NCI-H1048 (cell line): ENCODE measurements at regions not wholly inside any gene's neighbourhood (a gene's known extent, or its start where the extent isn't known, plus 50 kb on each side); places are given as distances from the start of the nearest gene placed in this dataset.

ENCODE experiments used
- DNase-seq: peaks from one replicate; lab custom pipeline; 2025; lab: John Stamatoyannopoulos, UW

DNA sequence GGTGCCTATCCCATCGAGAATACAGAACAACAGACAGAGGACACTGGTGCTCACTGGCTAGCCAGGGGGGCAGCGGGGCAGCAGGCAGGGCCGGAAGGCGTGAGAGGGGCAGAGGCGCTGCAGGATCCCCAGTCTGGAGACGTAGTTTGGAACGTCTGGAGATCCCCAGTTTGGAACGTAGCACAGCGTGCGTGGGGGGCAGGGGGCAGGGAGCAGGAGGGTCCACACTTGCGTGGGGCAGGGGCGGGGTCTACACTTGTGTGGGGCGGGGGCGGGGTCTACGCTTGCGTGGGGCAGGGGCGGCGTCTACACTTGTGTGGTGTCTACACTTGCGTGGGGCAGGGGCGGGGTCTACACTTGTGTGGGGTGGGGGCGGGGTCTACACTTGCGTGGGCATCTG is 107.2 kb downstream of the DACT2 start:
- DNase-seq = no peak

DNA sequence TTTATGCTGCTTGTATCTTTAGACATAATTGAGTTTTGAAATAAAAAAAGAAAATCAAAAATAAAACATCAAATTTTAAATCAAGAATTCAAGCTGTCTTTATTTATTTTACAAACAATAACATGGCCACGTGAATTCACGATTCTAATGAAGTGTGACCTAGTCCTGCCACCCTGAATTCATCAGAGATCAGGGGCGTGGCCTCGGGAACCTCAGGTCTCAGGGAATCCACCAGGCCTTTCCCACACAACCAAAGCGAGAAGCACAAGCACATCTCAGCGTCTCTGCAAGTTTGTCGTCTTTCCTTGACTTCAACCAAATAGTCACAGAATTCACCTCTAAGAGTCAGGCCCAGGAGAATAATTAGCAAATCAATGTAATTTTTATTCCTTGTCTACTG is 107.9 kb downstream of the DACT2 start:
- no peak for DNase-seq

GRCh38 chr6:168210239-168211105 is 109.1 kb downstream of the DACT2 start:
- no peak for DNase-seq

- no peak for DNase-seq
These were observed 110.2 kb downstream of the DACT2 start for GRCh38 chr6:168209420-168209819.

DNA sequence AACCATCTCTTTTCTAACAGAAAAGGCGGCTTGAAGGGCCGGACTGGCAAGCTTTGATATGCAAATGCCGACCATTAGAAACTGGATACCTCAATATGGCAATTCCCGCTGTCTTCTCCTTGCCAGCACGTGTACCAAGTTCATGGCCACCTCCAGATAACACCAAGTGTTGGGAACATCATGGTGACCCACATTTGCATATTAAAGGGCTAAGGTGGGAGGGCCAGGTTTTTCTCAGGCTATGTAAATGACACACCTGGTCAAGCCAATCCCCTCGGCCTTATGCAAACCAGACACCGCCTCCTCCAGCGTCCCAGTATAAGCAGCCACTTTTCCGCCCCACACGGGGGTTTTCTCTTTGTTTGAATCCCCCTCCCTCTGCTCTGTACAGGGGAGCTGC is 110.7 kb downstream of the DACT2 start:
- peak; percentile 26 for DNase-seq

DNA sequence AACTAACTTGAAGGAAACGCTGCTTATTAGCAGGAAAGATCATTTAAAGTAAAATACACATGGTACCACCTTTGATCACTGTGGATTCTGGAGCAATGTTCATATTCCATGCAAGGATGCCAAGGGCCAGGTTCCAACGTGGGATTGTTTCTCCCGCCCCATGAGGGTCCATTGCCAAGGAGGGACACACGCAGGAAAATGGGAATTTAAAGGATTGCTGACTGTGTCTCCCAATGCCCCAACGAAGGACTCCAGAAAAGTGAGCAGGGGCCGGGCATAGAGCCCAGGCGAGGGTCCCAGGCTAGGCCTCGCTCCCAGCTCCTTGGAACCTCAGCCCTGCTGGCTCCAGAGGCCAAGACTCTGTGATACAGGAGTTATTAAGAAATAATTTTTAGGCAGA is 111.2 kb downstream of the DACT2 start:
- no peak for DNase-seq

GRCh38 chr6:168207421-168208175 is 112.0 kb downstream of the DACT2 start:
- no peak for DNase-seq

DNA sequence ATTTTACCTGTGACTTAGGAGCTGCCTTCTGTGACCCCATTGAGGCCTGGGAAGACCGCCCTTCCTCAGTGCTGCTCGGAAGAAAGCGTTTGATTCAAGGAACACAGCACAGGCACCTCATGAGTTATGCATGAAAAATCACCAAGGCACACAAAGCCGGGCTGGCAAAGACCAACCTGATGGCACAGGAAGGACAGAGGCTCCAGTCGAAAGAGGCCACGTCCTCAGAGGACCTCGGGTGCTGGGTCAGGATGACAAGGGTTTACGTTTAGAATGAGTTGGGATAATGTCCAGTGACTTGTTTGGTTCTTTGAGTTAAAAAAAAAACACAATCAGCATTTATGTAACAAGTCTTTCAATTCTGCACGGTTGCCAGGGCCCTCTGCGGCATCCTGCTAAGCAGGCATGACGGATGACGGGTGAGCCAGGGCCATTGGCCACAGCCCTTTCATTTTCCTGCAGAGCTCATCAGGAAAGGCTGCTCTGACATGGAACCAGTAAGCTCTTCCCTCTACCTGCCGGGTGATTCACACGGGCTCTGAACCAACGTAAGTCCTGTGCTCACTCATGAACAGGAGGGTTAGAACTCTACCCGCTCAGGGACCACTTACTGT is 112.8 kb downstream of the DACT2 start:
- no peak for DNase-seq

DNA sequence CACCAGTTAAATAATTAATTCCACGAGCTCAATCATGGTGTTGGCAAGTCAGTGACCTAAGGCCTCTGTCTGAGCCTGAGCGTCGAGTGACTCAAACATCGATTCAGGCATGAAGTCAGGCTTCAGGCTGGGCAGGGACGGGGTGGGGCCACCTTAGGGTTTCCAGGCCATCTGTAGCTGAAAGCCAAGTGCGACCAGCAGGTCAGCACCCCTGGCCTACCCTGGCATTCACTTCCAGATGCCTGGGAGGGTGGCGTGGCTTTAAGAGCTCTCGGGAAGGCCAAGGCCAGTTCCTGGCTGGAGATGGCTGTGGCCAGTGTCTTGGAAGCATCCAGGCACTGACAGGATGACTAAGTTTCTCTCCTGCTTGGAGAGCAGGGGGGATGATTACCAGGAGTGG is 113.4 kb downstream of the DACT2 start:
- DNase-seq = no peak

GRCh38 chr6:168201799-168202198 is 117.8 kb downstream of the DACT2 start:
- no peak for DNase-seq

DNA sequence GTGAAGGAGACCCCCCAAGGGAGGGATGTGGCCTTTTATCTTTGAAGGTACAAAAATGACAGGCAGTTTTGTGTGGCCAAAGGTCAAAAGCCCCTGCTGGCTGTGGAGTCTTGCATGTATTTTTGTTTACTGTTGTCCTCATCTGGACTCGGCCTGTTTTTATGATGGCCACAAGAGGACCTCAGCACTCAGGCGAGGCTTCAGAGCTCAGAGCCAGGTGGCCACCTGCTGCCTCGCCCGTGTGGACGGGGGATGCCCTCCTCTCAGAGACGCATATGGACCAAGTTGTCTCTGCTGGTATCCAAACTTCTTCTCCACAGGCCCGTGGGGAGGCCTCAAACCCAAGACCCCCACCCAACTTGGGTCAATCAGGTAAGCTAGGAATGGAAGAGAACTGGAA is 118.2 kb downstream of the DACT2 start:
- no peak for DNase-seq

- DNase-seq = no peak
These were observed 118.9 kb downstream of the DACT2 start for GRCh38 chr6:168200571-168201134.

DNA sequence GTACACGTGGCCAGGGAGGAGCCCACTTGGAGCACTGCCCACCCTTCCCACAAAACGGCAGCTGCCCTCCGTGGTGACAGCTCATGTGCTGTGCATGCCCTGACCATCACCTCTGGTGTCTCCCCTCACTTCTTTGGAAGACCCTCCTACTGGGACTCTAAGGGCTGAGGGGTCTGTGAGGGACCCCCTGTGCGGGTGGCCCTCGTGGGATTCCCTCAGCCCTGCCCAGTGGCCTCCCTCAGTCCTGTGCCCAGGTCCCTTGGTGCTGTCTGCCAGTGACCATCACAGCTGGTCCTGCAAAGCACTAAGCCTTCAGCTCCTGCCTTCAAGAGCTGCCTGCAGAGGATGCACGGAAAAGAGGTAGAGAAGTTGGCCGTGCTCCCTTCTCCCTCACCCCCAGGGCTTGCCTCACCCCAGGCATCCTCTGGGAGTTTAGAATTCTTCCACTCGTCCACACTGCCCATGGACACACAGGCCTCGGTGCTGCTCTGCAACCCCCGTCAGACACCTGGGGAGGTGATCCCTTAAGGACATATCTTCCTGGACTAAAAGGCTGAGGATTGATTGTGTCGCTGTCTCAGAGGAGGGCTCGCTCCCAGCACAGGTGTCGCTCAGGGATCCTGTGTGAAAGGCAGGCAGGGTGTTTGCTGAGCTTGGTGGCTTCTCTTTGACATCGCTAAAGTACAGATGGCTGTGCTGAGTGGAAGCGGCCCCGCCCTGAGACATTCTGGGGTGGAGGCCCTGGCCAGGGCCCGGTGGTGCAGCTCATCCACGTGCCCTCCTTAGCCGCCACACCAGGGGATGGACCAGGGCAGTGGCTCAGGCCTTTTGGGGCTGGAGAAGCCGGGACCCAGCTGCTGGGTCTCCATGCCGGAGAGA is 119.5 kb upstream of the FRMD1 start:
- no peak for DNase-seq

- no peak for DNase-seq
These were observed 118.8 kb upstream of the FRMD1 start for GRCh38 chr6:168197636-168198301.

DNA sequence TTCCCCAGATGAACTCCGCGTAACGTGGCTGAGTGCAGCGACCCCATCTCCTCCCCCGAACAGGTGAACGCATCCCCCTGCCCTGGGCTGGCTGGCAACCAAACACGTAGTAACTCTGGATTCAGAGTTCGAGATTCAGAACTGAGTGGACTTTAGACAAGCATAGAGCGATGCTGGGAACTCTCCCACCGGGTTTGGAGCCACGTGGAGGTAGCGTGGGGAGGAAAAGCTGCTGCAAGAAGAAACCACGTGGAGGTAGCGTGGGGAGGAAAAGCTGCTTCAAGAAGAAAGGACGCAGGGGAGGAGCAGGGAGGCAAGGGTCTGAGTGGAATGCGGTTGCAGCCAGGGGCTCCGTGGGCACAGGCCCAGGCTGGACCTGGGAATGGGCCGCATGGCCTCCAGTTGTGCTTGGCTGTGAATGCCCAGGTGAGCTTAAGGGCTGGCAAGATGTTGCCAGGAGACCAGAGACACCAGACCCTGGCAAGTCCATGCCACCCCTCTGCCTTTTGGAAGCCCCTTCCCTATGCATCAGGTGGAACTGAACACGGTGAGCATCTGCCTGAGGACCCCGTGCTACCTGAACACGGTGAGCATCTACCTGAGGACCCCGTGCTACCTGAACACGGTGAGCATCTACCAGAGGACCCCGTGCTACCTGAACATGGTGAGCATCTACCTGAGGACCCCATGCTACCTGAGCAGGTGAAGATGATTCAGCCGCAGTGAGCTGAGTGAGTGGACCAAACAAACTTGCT is 118.0 kb upstream of the FRMD1 start:
- no peak for DNase-seq

DNA sequence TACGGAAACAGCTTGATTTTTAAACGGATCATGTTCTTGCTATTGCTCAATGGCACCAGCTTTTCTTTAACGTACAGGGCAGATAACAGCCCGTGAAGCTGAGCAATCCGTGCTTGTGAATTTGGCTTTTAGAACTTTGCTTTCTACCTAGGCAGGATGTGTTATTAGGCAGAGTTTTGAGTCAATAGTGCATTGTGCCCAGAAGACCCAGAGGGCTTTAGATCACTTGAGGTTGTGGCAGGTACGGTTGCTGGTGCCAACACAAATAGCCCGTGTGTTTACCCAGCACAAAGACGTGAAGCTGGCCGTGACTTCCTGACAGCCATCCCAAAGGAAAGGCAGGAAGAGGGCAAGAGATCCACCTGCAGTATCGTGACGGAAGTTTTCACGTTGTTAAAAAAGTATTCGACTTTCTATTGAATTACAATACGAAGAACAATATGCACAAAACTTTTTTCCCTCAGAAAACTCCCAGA is 117.4 kb upstream of the FRMD1 start:
- DNase-seq = peak; percentile 3

GRCh38 chr6:168195712-168196111 is 116.7 kb upstream of the FRMD1 start:
- DNase-seq = no peak

GRCh38 chr6:168194732-168195567 is 115.9 kb upstream of the FRMD1 start:
- DNase-seq = no peak
